Endothelial cell of umbilical vein (primary cell): ENCODE measurements at regions not wholly inside any gene's neighbourhood (a gene's known extent, or its start where the extent isn't known, plus 50 kb on each side); places are given as distances from the start of the nearest gene placed in this dataset.

Experiments
- BruUV-seq: library from RNA; stranded (reverse); fragments of 400-500 nt; replicated peaks from 2 replicates; lab custom pipeline; 2021; lab: Mats Ljungman, UMichigan
- CTCF ChIA-PET: fragments of 300-600, 350-600 bp; sonication (Branson Sonifier 250); formaldehyde crosslinking; loops from one replicate; lab custom pipeline; 2021; ENCODE audit warnings: antibody characterized with exemption, inconsistent platforms; lab: Charles Lee
- POLR2A ChIA-PET: fragments of 300-600, 350-600 bp; sonication (Branson Sonifier 250); formaldehyde crosslinking; loops from one replicate; lab custom pipeline; 2021; ENCODE audit warnings: antibody characterized with exemption, inconsistent platforms; lab: Charles Lee
- DNase-seq: peaks from one replicate; pipeline ENCODE4 v3.0.0-alpha.2; 2011; ENCODE audit warnings: low read depth, low spot score
- FAIRE-seq: peaks from 2 replicates; lab custom pipeline; 2011; peaks lifted over from hg19 to GRCh38; lab: Jason Lieb, UNC
- H2AFZ ChIP-seq: 2 replicates; pipeline ENCODE4 v1.6.0; 2012; ENCODE audit warnings: low read depth, low read length, control low read depth, inconsistent platforms
- H3K27ac ChIP-seq: 2 replicates; pipeline ENCODE4 v1.5.1; 2011; ENCODE audit warnings: low read depth, mild to moderate bottlenecking, control low read depth, low read length, moderate library complexity; ENCODE audit not compliant: insufficient read depth
- H3K27me3 ChIP-seq, 2 experiments: 2 replicates each; pipeline versions ENCODE4 v1.6.0 to v1.6.1; 2011; ENCODE audit warnings: low read length in 2 of 2, mixed read lengths in 1 of 2; ENCODE audit not compliant: control insufficient read depth in 2 of 2, insufficient read depth in 2 of 2
- H3K36me3 ChIP-seq, 2 experiments: 2 replicates in 1 of 2; 3 replicates in 1 of 2; pipeline ENCODE4 v1.5.1; 2011; ENCODE audit warnings: low read length in 2 of 2, mild to moderate bottlenecking in 1 of 2, moderate library complexity in 1 of 2; ENCODE audit not compliant: control insufficient read depth in 2 of 2, insufficient read depth in 2 of 2; ENCODE audit errors: extremely low read depth in 1 of 2
- H3K4me1 ChIP-seq: 3 replicates; pipeline ENCODE4 v1.5.1; 2011; ENCODE audit warnings: mild to moderate bottlenecking, low read length; ENCODE audit not compliant: control insufficient read depth, insufficient read depth; ENCODE audit errors: extremely low read depth
- H3K4me2 ChIP-seq: 2 replicates; pipeline ENCODE4 v1.6.1; 2011; ENCODE audit warnings: low read length, control low read depth, mixed read lengths; ENCODE audit not compliant: insufficient read depth
- H3K4me3 ChIP-seq, 3 experiments: fragments of 200-600 bp in 1 of 3; sonication (generic), shearing (Covaris generic) in 1 of 3; replicated peaks in 1 of 3; 2 replicates each; pipeline ENCODE4 v1.5.1; 2011 to 2016; ENCODE audit warnings: control low read depth in 3 of 3, low read length in 3 of 3, mild to moderate bottlenecking in 2 of 3, inconsistent platforms in 1 of 3, low read depth in 1 of 3, moderate library complexity in 1 of 3; ENCODE audit not compliant: insufficient read depth in 1 of 3
- H3K79me2 ChIP-seq: 2 replicates; pipeline ENCODE4 v1.6.0; 2012; ENCODE audit warnings: low read length, inconsistent platforms; ENCODE audit not compliant: control insufficient read depth, insufficient read depth
- H3K9ac ChIP-seq: replicated peaks from 2 replicates; pipeline ENCODE3; 2011; ENCODE audit warnings: low read length, control low read depth; ENCODE audit not compliant: insufficient read depth; ENCODE audit errors: extremely low read depth
- H3K9me1 ChIP-seq: replicated peaks from 3 replicates; pipeline ENCODE4 v1.6.0; 2011; ENCODE audit warnings: mild to moderate bottlenecking, low read length; ENCODE audit not compliant: control insufficient read depth, insufficient read depth; ENCODE audit errors: extremely low read depth
- H3K9me3 ChIP-seq: replicated peaks from 2 replicates; pipeline ENCODE4 v1.5.1; 2012; ENCODE audit warnings: low read length, inconsistent platforms; ENCODE audit not compliant: control insufficient read depth, insufficient read depth
- H4K20me1 ChIP-seq: replicated peaks from 2 replicates; pipeline ENCODE3; 2011; ENCODE audit warnings: mild to moderate bottlenecking, low read length; ENCODE audit not compliant: control insufficient read depth, insufficient read depth; ENCODE audit errors: extremely low read depth
- CTCF ChIP-seq, 2 donors: IDR thresholded peaks; 1 replicate in 1 of 2; 2 replicates in 1 of 2; pipeline ENCODE4 v1.5.1; 2011; ENCODE audit warnings: low read length in 2 of 2, mild to moderate bottlenecking in 2 of 2, moderate library complexity in 2 of 2, control low read depth in 1 of 2, inconsistent platforms in 1 of 2, low read depth in 1 of 2; ENCODE audit not compliant: insufficient read depth in 1 of 2; ENCODE audit errors: extremely low read depth in 1 of 2
- EZH2 ChIP-seq: IDR thresholded peaks from 2 replicates; pipeline ENCODE4 v1.6.1; 2012; ENCODE audit warnings: borderline replicate concordance, low read depth, mild to moderate bottlenecking, moderate library complexity, low read length, inconsistent platforms; ENCODE audit not compliant: severe bottlenecking
- FOS ChIP-seq: IDR thresholded peaks from 2 replicates; pipeline ENCODE4 v1.6.1; 2011; ENCODE audit warnings: mild to moderate bottlenecking, low read length, moderate library complexity, borderline replicate concordance; ENCODE audit not compliant: insufficient read depth
- GATA2 ChIP-seq: IDR thresholded peaks from 2 replicates; pipeline ENCODE4 v1.7.0; 2011; ENCODE audit warnings: low read depth, mild to moderate bottlenecking, moderate library complexity, mixed read lengths, low read length; ENCODE audit not compliant: insufficient read length, insufficient read depth
- JUN ChIP-seq: IDR thresholded peaks from 2 replicates; pipeline ENCODE4 v1.6.1; 2011; ENCODE audit warnings: borderline replicate concordance, low read depth; ENCODE audit not compliant: insufficient read length, insufficient read depth
- MYC ChIP-seq: IDR thresholded peaks from one replicate; pipeline ENCODE4 v1.6.1; 2011; ENCODE audit warnings: mild to moderate bottlenecking, low read depth, low read length
- POLR2A ChIP-seq: IDR thresholded peaks from 2 replicates; pipeline ENCODE4 v1.6.1; 2012; ENCODE audit warnings: low read depth, mild to moderate bottlenecking, control low read depth, low read length
- POLR2AphosphoS5 ChIP-seq: IDR thresholded peaks from 2 replicates; pipeline ENCODE4 v1.6.1; 2012; ENCODE audit warnings: low read depth, mild to moderate bottlenecking, control low read depth, low read length, moderate library complexity; ENCODE audit not compliant: insufficient read depth
- dilution Hi-C: fragments of 300-500 bp; cut with MboI; formaldehyde crosslinking; loops from one replicate; pipeline ENCODE4 v1.15.0; 2019; ENCODE audit warnings: low sequenced_read_pairs; ENCODE audit not compliant: extremely low pct_ligation_motif_present
- intact Hi-C: fragments of 100-400 bp; cut with micrococcal nuclease; formaldehyde crosslinking; loops from one replicate; pipeline ENCODE4 v1.10.0; 2022
- TF ChIP-seq, protein P1 (sequence below): IDR thresholded peaks from 2 replicates; pipeline ENCODE4 v1.6.1; 2011; ENCODE audit not compliant: insufficient read depth, insufficient read length

- H3K9me1 ChIP-seq = no peaks in the 10 kb centered on the region
- no peaks in the 10 kb centered on the region for H3K4me1 ChIP-seq
- BruUV-seq = no TSS peak
- H2AFZ ChIP-seq = no peak overlapping the region
- dilution Hi-C loops (no loop called here), intact Hi-C loops (no loop called here)
- H3K36me3 ChIP-seq = no peaks in the 10 kb centered on the region
- no peak overlapping the region for H3K4me2 ChIP-seq
- H3K27ac ChIP-seq = no peak overlapping the region
- no peaks in the 10 kb centered on the region for H4K20me1 ChIP-seq
- no peaks in the 10 kb centered on the region for H3K9me3 ChIP-seq
- POLR2A ChIA-PET = no interaction called here
- no peak for DNase-seq
- no peak overlapping the region for H3K9ac ChIP-seq
- TF ChIP-seq GATA2 = no peak
- TF ChIP-seq POLR2AphosphoS5 = no peak
- TF ChIP-seq, protein P1, sequence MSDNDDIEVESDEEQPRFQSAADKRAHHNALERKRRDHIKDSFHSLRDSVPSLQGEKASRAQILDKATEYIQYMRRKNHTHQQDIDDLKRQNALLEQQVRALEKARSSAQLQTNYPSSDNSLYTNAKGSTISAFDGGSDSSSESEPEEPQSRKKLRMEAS = no peak
- TF ChIP-seq CTCF (IDR thresholded peaks at IDR 0.05; ENCODE audit: extremely low read depth in 1 of 2, insufficient read depth in 1 of 2, low read depth in 1 of 2, low read length in 2 of 2) = no peak
- TF ChIP-seq FOS = no peak
- no peak for TF ChIP-seq EZH2
- TF ChIP-seq POLR2A = no peak
- no peak for TF ChIP-seq JUN
- no peak for TF ChIP-seq MYC
- CTCF ChIA-PET = interaction anchor here (1.3 to 1.6 kb wide), 2 partner anchors 28 to 81 kb away, joined by 3 to 4 read pairs; no protein-coding TSS in a partner anchor
- H3K79me2 ChIP-seq = no peaks in the 10 kb centered on the region
- FAIRE-seq = no peak
- H3K4me3 ChIP-seq = no peak overlapping the region
- H3K27me3 ChIP-seq = no peaks in the 10 kb centered on the region
These were observed 482.6 kb upstream of the TGFBR2 start for GRCh38 chr3:30123755-30124154.
